Karpas-422 (cell line): ENCODE measurements at regions not wholly inside any gene's neighbourhood (a gene's known extent, or its start where the extent isn't known, plus 50 kb on each side); places are given as distances from the start of the nearest gene placed in this dataset.

Experiments used
- DNase-seq: peaks from one replicate; pipeline ENCODE4 v3.0.0-alpha.2; 2015
- H2AFZ ChIP-seq: fragments of 200-600 bp; sonication (generic); 2 replicates; pipeline ENCODE4 v1.6.1; 2014; ENCODE audit warnings: antibody characterized with exemption, low read length, mixed read lengths
- H3K27ac ChIP-seq: fragments of 200-600 bp; sonication (generic); 2 replicates; pipeline ENCODE4 v1.5.1; 2014; ENCODE audit warnings: mild to moderate bottlenecking, low read length, moderate library complexity
- H3K27me3 ChIP-seq: fragments of 200-600 bp; sonication (generic); 2 replicates; pipeline ENCODE4 v1.6.1; 2014; ENCODE audit warnings: low read length, mixed read lengths
- H3K36me3 ChIP-seq: fragments of 200-600 bp; sonication (generic); 2 replicates; pipeline ENCODE4 v1.6.1; 2014; ENCODE audit warnings: low read length, mixed read lengths; ENCODE audit not compliant: insufficient read depth
- H3K4me1 ChIP-seq: fragments of 200-600 bp; sonication (generic); 2 replicates; pipeline ENCODE4 v1.6.1; 2014; ENCODE audit warnings: mild to moderate bottlenecking, low read length, mixed read lengths
- H3K4me2 ChIP-seq: fragments of 200-600 bp; sonication (generic); 2 replicates; pipeline ENCODE4 v1.6.1; 2014; ENCODE audit warnings: low read length, low read depth, mild to moderate bottlenecking; ENCODE audit not compliant: poor library complexity, severe bottlenecking
- H3K4me3 ChIP-seq: fragments of 200-600 bp; sonication (generic); 2 replicates; pipeline ENCODE4 v1.5.1; 2014; ENCODE audit warnings: mild to moderate bottlenecking, antibody characterized with exemption, low read length, mixed read lengths
- H3K79me2 ChIP-seq: fragments of 200-600 bp; sonication (generic); 2 replicates; pipeline ENCODE4 v1.6.1; 2014; ENCODE audit warnings: mild to moderate bottlenecking, low read length, mixed read lengths
- H3K9ac ChIP-seq: fragments of 200-600 bp; sonication (generic); 2 replicates; pipeline ENCODE4 v1.6.0; 2014; ENCODE audit warnings: low read length
- H3K9me2 ChIP-seq: fragments of 200-600 bp; sonication (generic), shearing (Covaris generic); replicated peaks from 2 replicates; pipeline ENCODE4 v1.6.0; 2014; ENCODE audit warnings: mild to moderate bottlenecking, low read length, moderate library complexity; ENCODE audit not compliant: insufficient read depth
- H3K9me3 ChIP-seq: fragments of 300-700, 200-600 bp; sonication (generic); 2 replicates; pipeline ENCODE4 v1.6.1; 2014; ENCODE audit warnings: low read length, mixed read lengths
- H4K20me1 ChIP-seq: fragments of 200-600 bp; sonication (generic); 2 replicates; pipeline ENCODE4 v1.6.1; 2014; ENCODE audit warnings: mild to moderate bottlenecking, antibody characterized with exemption, low read length, low read depth; ENCODE audit not compliant: insufficient read depth

GRCh38 chr12:23039834-23040233, 414.9 kb downstream of the ETNK1 start:
- H3K4me2 ChIP-seq: no peak overlapping the region
- no peak overlapping the region for H2AFZ ChIP-seq
- no peak overlapping the region for H3K27ac ChIP-seq
- H3K36me3 ChIP-seq: no peaks in the 10 kb centered on the region
- no peaks in the 10 kb centered on the region for H3K27me3 ChIP-seq
- no peaks in the 10 kb centered on the region for H3K79me2 ChIP-seq
- H4K20me1 ChIP-seq: no peaks in the 10 kb centered on the region
- DNase-seq: no peak
- no peak overlapping the region for H3K9ac ChIP-seq
- H3K4me3 ChIP-seq: no peak overlapping the region
- H3K9me2 ChIP-seq: no peaks in the 10 kb centered on the region
- H3K4me1 ChIP-seq: no peaks in the 10 kb centered on the region
- H3K9me3 ChIP-seq: no peaks in the 10 kb centered on the region

GRCh38 chr12:23041774-23042173, 416.8 kb downstream of the ETNK1 start:
- Histone ChIP-seq H3K9me2 (no peaks in the 10 kb centered on the region), H3K27ac (no peak overlapping the region), H2AFZ (no peak overlapping the region), H3K36me3 (no peaks in the 10 kb centered on the region), H3K4me1 (no peaks in the 10 kb centered on the region), H3K27me3 (no peaks in the 10 kb centered on the region), H3K4me2 (no peak overlapping the region), H3K9ac (no peak overlapping the region), H4K20me1 (no peaks in the 10 kb centered on the region), H3K79me2 (no peaks in the 10 kb centered on the region), H3K4me3 (no peak overlapping the region), H3K9me3 (no peaks in the 10 kb centered on the region)
- DNase-seq: no peak

GRCh38 chr12:23043646-23044045, 418.7 kb downstream of the ETNK1 start:
- Histone ChIP-seq H3K4me1 (no peaks in the 10 kb centered on the region), H4K20me1 (no peaks in the 10 kb centered on the region), H3K27ac (no peak overlapping the region), H3K36me3 (no peaks in the 10 kb centered on the region), H3K9ac (no peak overlapping the region), H3K27me3 (no peaks in the 10 kb centered on the region), H3K4me2 (no peak overlapping the region), H2AFZ (no peak overlapping the region), H3K9me3 (no peaks in the 10 kb centered on the region), H3K9me2 (no peaks in the 10 kb centered on the region), H3K4me3 (no peak overlapping the region), H3K79me2 (no peaks in the 10 kb centered on the region)
- DNase-seq: no peak

GRCh38 chr12:23049180-23049579, 424.2 kb downstream of the ETNK1 start:
- H3K4me1 ChIP-seq: no peaks in the 10 kb centered on the region
- no peaks in the 10 kb centered on the region for H3K27me3 ChIP-seq
- no peaks in the 10 kb centered on the region for H3K36me3 ChIP-seq
- no peaks in the 10 kb centered on the region for H3K9me2 ChIP-seq
- no peak overlapping the region for H3K9ac ChIP-seq
- H3K9me3 ChIP-seq: no peaks in the 10 kb centered on the region
- DNase-seq: peak; percentile 44
- no peaks in the 10 kb centered on the region for H4K20me1 ChIP-seq
- no peak overlapping the region for H3K4me2 ChIP-seq
- H3K4me3 ChIP-seq: no peak overlapping the region
- no peak overlapping the region for H3K27ac ChIP-seq
- no peaks in the 10 kb centered on the region for H3K79me2 ChIP-seq
- H2AFZ ChIP-seq: no peak overlapping the region

GRCh38 chr12:23055004-23055403, 430.0 kb downstream of the ETNK1 start:
- no peak overlapping the region for H3K9ac ChIP-seq
- no peak overlapping the region for H3K4me2 ChIP-seq
- no peak overlapping the region for H2AFZ ChIP-seq
- no peaks in the 10 kb centered on the region for H4K20me1 ChIP-seq
- no peaks in the 10 kb centered on the region for H3K4me1 ChIP-seq
- no peaks in the 10 kb centered on the region for H3K9me3 ChIP-seq
- no peaks in the 10 kb centered on the region for H3K79me2 ChIP-seq
- peak; percentile 77 for DNase-seq
- no peak overlapping the region for H3K4me3 ChIP-seq
- no peaks in the 10 kb centered on the region for H3K36me3 ChIP-seq
- no peaks in the 10 kb centered on the region for H3K27me3 ChIP-seq
- H3K9me2 ChIP-seq: no peaks in the 10 kb centered on the region
- no peak overlapping the region for H3K27ac ChIP-seq

- H3K9me2 ChIP-seq: no peaks in the 10 kb centered on the region
Measured at GRCh38 chr12:23057571-23057970, 432.6 kb downstream of the ETNK1 start.

GRCh38 chr12:23060161-23060560, 435.2 kb downstream of the ETNK1 start:
- no peak overlapping the region for H3K9ac ChIP-seq
- H3K36me3 ChIP-seq: no peaks in the 10 kb centered on the region
- H3K9me2 ChIP-seq: no peaks in the 10 kb centered on the region
- no peaks in the 10 kb centered on the region for H3K27me3 ChIP-seq
- H3K79me2 ChIP-seq: no peaks in the 10 kb centered on the region
- no peak overlapping the region for H3K4me2 ChIP-seq
- H3K4me1 ChIP-seq: no peaks in the 10 kb centered on the region
- no peak overlapping the region for H3K27ac ChIP-seq
- no peaks in the 10 kb centered on the region for H3K9me3 ChIP-seq
- H4K20me1 ChIP-seq: no peaks in the 10 kb centered on the region
- H2AFZ ChIP-seq: no peak overlapping the region
- no peak for DNase-seq
- H3K4me3 ChIP-seq: no peak overlapping the region

More at GRCh38 chr12:23057571-23057970, 432.6 kb downstream of the ETNK1 start:
- Histone ChIP-seq H3K79me2 (no peaks in the 10 kb centered on the region), H3K27me3 (no peaks in the 10 kb centered on the region), H3K9me3 (no peaks in the 10 kb centered on the region), H3K27ac (no peak overlapping the region), H3K36me3 (no peaks in the 10 kb centered on the region), H3K4me3 (no peak overlapping the region), H3K4me1 (no peaks in the 10 kb centered on the region), H2AFZ (no peak overlapping the region), H3K9ac (no peak overlapping the region), H4K20me1 (no peaks in the 10 kb centered on the region), H3K4me2 (no peak overlapping the region)
- no peak for DNase-seq

- DNase-seq: no peak
- no peaks in the 10 kb centered on the region for H3K36me3 ChIP-seq
- no peak overlapping the region for H2AFZ ChIP-seq
- H3K9me2 ChIP-seq: no peaks in the 10 kb centered on the region
- H3K4me1 ChIP-seq: no peaks in the 10 kb centered on the region
- no peaks in the 10 kb centered on the region for H4K20me1 ChIP-seq
- no peaks in the 10 kb centered on the region for H3K79me2 ChIP-seq
- no peak overlapping the region for H3K27ac ChIP-seq
- no peak overlapping the region for H3K4me2 ChIP-seq
- no peak overlapping the region for H3K9ac ChIP-seq
- H3K4me3 ChIP-seq: no peak overlapping the region
- no peaks in the 10 kb centered on the region for H3K27me3 ChIP-seq
- H3K9me3 ChIP-seq: no peaks in the 10 kb centered on the region
Measured at GRCh38 chr12:23063206-23063605, 438.2 kb downstream of the ETNK1 start.

- H3K9ac ChIP-seq: no peak overlapping the region
- H2AFZ ChIP-seq: no peak overlapping the region
- no peak overlapping the region for H3K4me3 ChIP-seq
- no peaks in the 10 kb centered on the region for H3K9me3 ChIP-seq
- H4K20me1 ChIP-seq: no peaks in the 10 kb centered on the region
- DNase-seq: no peak
- H3K27ac ChIP-seq: no peak overlapping the region
- no peaks in the 10 kb centered on the region for H3K79me2 ChIP-seq
- H3K36me3 ChIP-seq: no peaks in the 10 kb centered on the region
- H3K9me2 ChIP-seq: no peaks in the 10 kb centered on the region
- H3K27me3 ChIP-seq: no peaks in the 10 kb centered on the region
- no peak overlapping the region for H3K4me2 ChIP-seq
- H3K4me1 ChIP-seq: no peaks in the 10 kb centered on the region
Measured at GRCh38 chr12:23066095-23066494, 441.1 kb downstream of the ETNK1 start.
